ENCODE measurements at regions not wholly inside any gene's neighbourhood (a gene's known extent, or its start where the extent isn't known, plus 50 kb on each side); places are given as distances from the start of the nearest gene placed in this dataset.

- DNase-seq, result no peak
These were observed 105.3 kb downstream of the TSN start for GRCh38 chr2:121860758-121861227.

GRCh38 chr2:121862286-121862685 lies 106.8 kb downstream of the TSN start:
- DNase-seq, result no peak

- DNase-seq, result peak; percentile 8
These were observed 110.5 kb downstream of the TSN start for GRCh38 chr2:121865914-121866313.

GRCh38 chr2:121866789-121867188 lies 111.3 kb downstream of the TSN start:
- DNase-seq, result peak; percentile 24

GRCh38 chr2:121868652-121869051 lies 113.2 kb downstream of the TSN start:
- DNase-seq, result no peak

GRCh38 chr2:121869363-121869762 lies 113.9 kb downstream of the TSN start:
- DNase-seq, result no peak

- no peak for DNase-seq
These were observed 114.4 kb downstream of the TSN start for GRCh38 chr2:121869873-121870272.

- no peak for DNase-seq
These were observed 117.2 kb downstream of the TSN start for GRCh38 chr2:121872651-121873050.

GRCh38 chr2:121873864-121874263 lies 118.4 kb downstream of the TSN start:
- DNase-seq, result no peak

- no peak for DNase-seq
These were observed 120.2 kb downstream of the TSN start for GRCh38 chr2:121875585-121876185.

GRCh38 chr2:121877366-121877765 lies 121.9 kb downstream of the TSN start:
- DNase-seq, result no peak

GRCh38 chr2:121880283-121880682 lies 124.8 kb downstream of the TSN start:
- DNase-seq, result no peak

- no peak for DNase-seq
These were observed 125.6 kb downstream of the TSN start for GRCh38 chr2:121881038-121881437.

- no peak for DNase-seq
These were observed 126.5 kb downstream of the TSN start for GRCh38 chr2:121881950-121882349.

- no peak for DNase-seq
These were observed 128.6 kb downstream of the TSN start for GRCh38 chr2:121884078-121884477.

GRCh38 chr2:121884511-121884921 lies 129.1 kb downstream of the TSN start:
- no peak for DNase-seq

- no peak for DNase-seq
These were observed 130.6 kb downstream of the TSN start for GRCh38 chr2:121886059-121886458.

GRCh38 chr2:121887513-121888188 lies 132.2 kb downstream of the TSN start:
- DNase-seq, result no peak

GRCh38 chr2:121888189-121888557 lies 132.7 kb downstream of the TSN start:
- no peak for DNase-seq

GRCh38 chr2:121890041-121890440 lies 134.6 kb downstream of the TSN start:
- DNase-seq, result no peak

GRCh38 chr2:121895723-121896571 lies 140.5 kb downstream of the TSN start:
- no peak for DNase-seq

- DNase-seq, result peak; percentile 45
These were observed 142.0 kb downstream of the TSN start for GRCh38 chr2:121897335-121897970.

GRCh38 chr2:121898483-121898882 lies 143.0 kb downstream of the TSN start:
- DNase-seq, result peak; percentile 47

Measured in fibroblast of upper back skin (primary cell).